Ishikawa (cell line): ENCODE measurements at regions not wholly inside any gene's neighbourhood (a gene's known extent, or its start where the extent isn't known, plus 50 kb on each side); places are given as distances from the start of the nearest gene placed in this dataset.

Experiments
- CEBPB ChIP-seq: IDR thresholded peaks from 2 replicates; pipeline ENCODE4 v1.6.1; 2012
- CREB1 ChIP-seq: IDR thresholded peaks from 2 replicates; pipeline ENCODE4 v1.6.1; 2012; ENCODE audit warnings: low read depth
- EGR1 ChIP-seq: IDR thresholded peaks from 2 replicates; pipeline ENCODE4 v1.6.1; 2012
- EP300 ChIP-seq: IDR thresholded peaks from 2 replicates; pipeline ENCODE4 v1.6.1; 2012; ENCODE audit warnings: borderline replicate concordance
- FOXM1 ChIP-seq: IDR thresholded peaks from 2 replicates; pipeline ENCODE4 v1.6.1; 2012; ENCODE audit warnings: low read depth, borderline replicate concordance
- MAX ChIP-seq: IDR thresholded peaks from 2 replicates; pipeline ENCODE4 v1.6.1; 2012
- NFIC ChIP-seq: IDR thresholded peaks from 2 replicates; pipeline ENCODE4 v1.6.1; 2012
- RAD21 ChIP-seq: IDR thresholded peaks from 2 replicates; pipeline ENCODE4 v1.6.1; 2012; ENCODE audit warnings: low read depth
- REST ChIP-seq: IDR thresholded peaks from 2 replicates; pipeline ENCODE4 v1.6.1; 2012; ENCODE audit warnings: low read depth, mild to moderate bottlenecking
- TAF1 ChIP-seq: IDR thresholded peaks from 2 replicates; pipeline ENCODE4 v1.6.1; 2012; ENCODE audit warnings: low read depth, mild to moderate bottlenecking
- TCF12 ChIP-seq: IDR thresholded peaks from 2 replicates; pipeline ENCODE4 v1.6.1; 2012; ENCODE audit warnings: low read depth
- TEAD4 ChIP-seq: IDR thresholded peaks from 2 replicates; pipeline ENCODE4 v1.6.1; 2012
- USF1 ChIP-seq: IDR thresholded peaks from 2 replicates; pipeline ENCODE4 v1.6.1; 2012
- YY1 ChIP-seq: IDR thresholded peaks from 2 replicates; pipeline ENCODE4 v1.6.1; 2012; ENCODE audit warnings: low read depth
- ZBTB7A ChIP-seq: IDR thresholded peaks from 2 replicates; pipeline ENCODE4 v1.6.1; 2012; ENCODE audit warnings: low read depth

GRCh38 chr6:140968062-140968461 lies 1164.7 kb upstream of the GJE1 start:
- TF ChIP-seq EGR1 = no peak
- TF ChIP-seq EP300 = no peak
- TF ChIP-seq FOXM1 = no peak
- TF ChIP-seq TAF1 = no peak
- TF ChIP-seq USF1 = no peak
- TF ChIP-seq REST = no peak
- TF ChIP-seq TCF12 = no peak
- no peak for TF ChIP-seq YY1
- no peak for TF ChIP-seq ZBTB7A
- no peak for TF ChIP-seq MAX
- no peak for TF ChIP-seq NFIC
- TF ChIP-seq CREB1 = no peak
- no peak for TF ChIP-seq RAD21

- TF ChIP-seq TCF12 (no peak), CEBPB (no peak), RAD21 (no peak), FOXM1 (no peak), ZBTB7A (no peak), EGR1 (no peak), TAF1 (no peak), NFIC (no peak), CREB1 (no peak), YY1 (no peak), MAX (no peak), USF1 (no peak), TEAD4 (no peak), EP300 (no peak), REST (no peak)
These were observed 1166.0 kb upstream of the GJE1 start for GRCh38 chr6:140966676-140967075.

- TF ChIP-seq YY1 (no peak), NFIC (no peak), ZBTB7A (no peak), TCF12 (no peak), EP300 (no peak), RAD21 (no peak), CREB1 (no peak)
These were observed 1172.2 kb upstream of the GJE1 start for GRCh38 chr6:140960566-140960965.

GRCh38 chr6:140957386-140957785 lies 1175.3 kb upstream of the GJE1 start:
- no peak for TF ChIP-seq USF1
- no peak for TF ChIP-seq YY1
- no peak for TF ChIP-seq FOXM1
- no peak for TF ChIP-seq TEAD4
- no peak for TF ChIP-seq CREB1
- TF ChIP-seq TCF12 = no peak
- no peak for TF ChIP-seq EP300
- no peak for TF ChIP-seq REST
- no peak for TF ChIP-seq NFIC
- TF ChIP-seq RAD21 = no peak
- TF ChIP-seq ZBTB7A = no peak
- TF ChIP-seq MAX = no peak
- no peak for TF ChIP-seq CEBPB
- no peak for TF ChIP-seq TAF1
